Choroid plexus epithelial cell (primary cell): ENCODE measurements at regions not wholly inside any gene's neighbourhood (a gene's known extent, or its start where the extent isn't known, plus 50 kb on each side); places are given as distances from the start of the nearest gene placed in this dataset.
"Not testable (repeated sequence)": the region's sequence is repeated elsewhere in the genome, so short reads cannot be mapped to it uniquely, and the experiment has no call there.

ENCODE experiments used
- DNase-seq: peaks from one replicate; pipeline ENCODE4 v3.0.0-alpha.2; 2010; ENCODE audit warnings: low read depth
- H3K4me3 ChIP-seq: 2 replicates; pipeline ENCODE4 v1.5.1; 2011; ENCODE audit warnings: low read depth, mild to moderate bottlenecking, control low read depth, low read length, moderate library complexity
- CTCF ChIP-seq: conservative IDR thresholded peaks from 2 replicates; pipeline ENCODE4 v1.5.1; 2011; ENCODE audit warnings: low read depth, mild to moderate bottlenecking, control low read depth, inconsistent platforms, low read length, moderate library complexity

GRCh38 chr2:7169593-7169992, 252.4 kb downstream of the RNF144A start:
- no peak for TF ChIP-seq CTCF

GRCh38 chr2:7178996-7179395, 261.8 kb downstream of the RNF144A start:
- not testable (repeated sequence) for DNase-seq, H3K4me3 ChIP-seq

More at GRCh38 chr2:7169593-7169992, 252.4 kb downstream of the RNF144A start:
- DNase-seq = no peak
- no peak overlapping the region for H3K4me3 ChIP-seq

GRCh38 chr2:7180638-7181370, 263.6 kb downstream of the RNF144A start:
- DNase-seq = peak; percentile 32
- H3K4me3 ChIP-seq = no peak overlapping the region
- TF ChIP-seq CTCF = no peak

GRCh38 chr2:7182525-7182924, 265.3 kb downstream of the RNF144A start:
- DNase-seq = no peak
- no peak for TF ChIP-seq CTCF
- H3K4me3 ChIP-seq = no peak overlapping the region

- H3K4me3 ChIP-seq = no peak overlapping the region
- DNase-seq = no peak
- TF ChIP-seq CTCF = no peak
These were observed 271.9 kb downstream of the RNF144A start for GRCh38 chr2:7189106-7189505.

GRCh38 chr2:7190587-7191324, 273.5 kb downstream of the RNF144A start:
- TF ChIP-seq CTCF = no peak
- DNase-seq = peak; percentile 6

GRCh38 chr2:7191932-7192331, 274.7 kb downstream of the RNF144A start:
- H3K4me3 ChIP-seq = no peak overlapping the region
- no peak for TF ChIP-seq CTCF
- DNase-seq = peak; percentile 96

More at GRCh38 chr2:7190587-7191324, 273.5 kb downstream of the RNF144A start:
- no peak overlapping the region for H3K4me3 ChIP-seq
